Thoracic aorta (tissue), 2 donors: ENCODE measurements at regions not wholly inside any gene's neighbourhood (a gene's known extent, or its start where the extent isn't known, plus 50 kb on each side); places are given as distances from the start of the nearest gene placed in this dataset.
"Not testable (repeated sequence)": the region's sequence is repeated elsewhere in the genome, so short reads cannot be mapped to it uniquely, and the experiment has no call there.

Experiments used
- ATAC-seq: fragments of 150-250 bp; one replicate; pipeline ENCODE4 v1.8.0; 2017; ENCODE audit warnings: low read depth; ENCODE audit not compliant: insufficient number of reproducible peaks, low FRiP score
- DNase-seq: peaks from one replicate; pipeline ENCODE4 v3.0.0-alpha.2; 2020; ENCODE audit warnings: low spot score
- H3K27ac ChIP-seq, 2 donors: fragments of 200-600 bp; sonication (generic); 1 replicate in 1 of 2; 2 replicates in 1 of 2; pipeline ENCODE4 v1.5.1; 2016; ENCODE audit warnings: mild to moderate bottlenecking in 2 of 2, moderate library complexity in 2 of 2
- H3K27me3 ChIP-seq: fragments of 200-600 bp; sonication (generic); replicated peaks from 2 replicates; pipeline ENCODE4 v1.6.0; 2016; ENCODE audit warnings: mild to moderate bottlenecking; ENCODE audit not compliant: insufficient read depth
- H3K36me3 ChIP-seq: fragments of 200-600 bp; sonication (generic); one replicate; pipeline ENCODE4 v1.5.1; 2016
- H3K4me1 ChIP-seq, 2 donors: fragments of 200-600 bp; sonication (generic); 1 replicate in 1 of 2; 2 replicates in 1 of 2; pipeline versions ENCODE4 v1.5.1 to v1.6.0; 2016; ENCODE audit warnings: low read depth in 2 of 2, mild to moderate bottlenecking in 1 of 2; ENCODE audit not compliant: control insufficient read depth in 1 of 2
- H3K4me3 ChIP-seq: fragments of 200-600 bp; sonication (generic); 2 replicates; pipeline ENCODE4 v1.5.1; 2016; ENCODE audit warnings: mild to moderate bottlenecking
- H3K9me3 ChIP-seq: fragments of 200-600 bp; sonication (generic); 2 replicates; pipeline ENCODE4 v1.5.1; 2016
- CTCF ChIP-seq: fragments of 200-600 bp; sonication (generic); IDR thresholded peaks from one replicate; pipeline ENCODE4 v1.5.1; 2019; ENCODE audit warnings: antibody characterized with exemption

- Histone ChIP-seq H3K9me3 (no peaks in the 10 kb centered on the region), H3K27ac (no peak overlapping the region), H3K27me3 (no peaks in the 10 kb centered on the region), H3K4me1 (no peaks in the 10 kb centered on the region), H3K36me3 (no peaks in the 10 kb centered on the region), H3K4me3 (no peak overlapping the region)
- no peak for TF ChIP-seq CTCF
- ATAC-seq = no peak
- no peak for DNase-seq
These were observed 144.5 kb upstream of the NUDT12 start for GRCh38 chr5:103706939-103707682.

- Histone ChIP-seq H3K4me3 (no peak overlapping the region), H3K27me3 (no peaks in the 10 kb centered on the region), H3K27ac (no peak overlapping the region), H3K9me3 (no peaks in the 10 kb centered on the region), H3K4me1 (no peaks in the 10 kb centered on the region), H3K36me3 (no peaks in the 10 kb centered on the region)
- no peak for TF ChIP-seq CTCF
- ATAC-seq (no peak), DNase-seq (no peak)
These were observed 141.0 kb upstream of the NUDT12 start for GRCh38 chr5:103703617-103704016.

GRCh38 chr5:103693517-103693916 is 130.9 kb upstream of the NUDT12 start:
- DNase-seq (no peak), ATAC-seq (no peak)
- Histone ChIP-seq H3K36me3 (no peaks in the 10 kb centered on the region), H3K4me1 (no peaks in the 10 kb centered on the region), H3K27me3 (no peaks in the 10 kb centered on the region), H3K4me3 (no peak overlapping the region), H3K9me3 (no peaks in the 10 kb centered on the region), H3K27ac (no peak overlapping the region)
- TF ChIP-seq CTCF = no peak

- DNase-seq (no peak), ATAC-seq (no peak)
- Histone ChIP-seq H3K27me3 (no peaks in the 10 kb centered on the region), H3K4me3 (no peak overlapping the region), H3K9me3 (no peaks in the 10 kb centered on the region), H3K36me3 (no peaks in the 10 kb centered on the region), H3K27ac (no peak overlapping the region), H3K4me1 (no peaks in the 10 kb centered on the region)
- TF ChIP-seq CTCF = no peak
These were observed 128.1 kb upstream of the NUDT12 start for GRCh38 chr5:103690676-103691075.

GRCh38 chr5:103679873-103680272 is 117.3 kb upstream of the NUDT12 start:
- Histone ChIP-seq H3K27ac (no peak overlapping the region), H3K36me3 (no peaks in the 10 kb centered on the region), H3K9me3 (no peaks in the 10 kb centered on the region), H3K4me1 (no peaks in the 10 kb centered on the region), H3K27me3 (no peaks in the 10 kb centered on the region), H3K4me3 (no peak overlapping the region)
- no peak for ATAC-seq
- no peak for DNase-seq
- TF ChIP-seq CTCF = no peak

GRCh38 chr5:103676198-103676597 is 113.6 kb upstream of the NUDT12 start:
- H3K27me3 ChIP-seq, H3K27ac ChIP-seq, H3K36me3 ChIP-seq: not testable (repeated sequence)

More at GRCh38 chr5:103676198-103676597, 113.6 kb upstream of the NUDT12 start:
- not testable (repeated sequence) for H3K9me3 ChIP-seq, H3K4me1 ChIP-seq, H3K4me3 ChIP-seq, DNase-seq, ATAC-seq
